NCI-H2227 (cell line): ENCODE measurements at regions not wholly inside any gene's neighbourhood (a gene's known extent, or its start where the extent isn't known, plus 50 kb on each side); places are given as distances from the start of the nearest gene placed in this dataset.
A peak's percentile ranks its signal among the peaks of the same experiment; 100 is the strongest.

Experiments used
- DNase-seq: peaks from one replicate; lab custom pipeline; 2025; ENCODE audit not compliant: unreplicated experiment; lab: John Stamatoyannopoulos, UW

GRCh38 chr11:90407350-90407749 is 184.5 kb upstream of the CHORDC1 start:
- DNase-seq = no peak

DNA sequence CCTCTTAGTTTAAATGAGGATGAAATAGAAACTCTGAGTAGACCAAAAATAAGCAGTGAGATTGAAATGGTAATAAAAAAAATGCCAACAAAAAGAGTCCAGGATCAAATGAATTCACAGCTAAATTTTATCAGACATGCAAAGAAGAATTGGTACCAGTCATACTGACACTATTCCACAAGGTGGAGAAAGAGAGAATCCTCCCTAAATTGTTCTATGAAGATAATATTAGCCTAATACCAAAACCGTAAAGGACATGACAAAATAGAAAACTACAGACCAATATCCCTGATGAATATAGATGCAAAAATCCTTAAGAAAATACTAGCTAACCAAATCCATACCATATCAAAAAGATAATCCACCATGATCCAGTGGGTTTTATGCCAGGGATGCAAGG is 169.8 kb upstream of the CHORDC1 start:
- no peak for DNase-seq

DNA sequence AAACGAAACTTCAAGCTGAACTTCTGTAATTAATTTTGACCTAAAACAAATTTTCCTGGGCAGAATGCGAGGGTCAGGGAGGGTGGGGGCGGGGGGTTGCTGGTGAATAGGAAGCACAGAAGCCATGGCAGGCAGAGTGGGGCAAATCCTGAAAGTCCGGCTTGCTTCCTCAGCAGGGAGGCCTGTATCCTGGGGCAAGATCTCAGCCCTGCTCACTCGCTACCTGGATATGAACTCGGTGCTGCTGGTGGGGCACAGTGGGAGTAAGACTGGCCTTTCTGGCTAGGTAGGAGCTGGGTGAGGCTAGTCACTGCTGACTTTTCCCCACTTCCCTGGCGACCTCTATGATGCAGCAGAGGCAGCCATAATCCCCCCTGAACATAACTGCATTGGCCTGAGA is 168.9 kb upstream of the CHORDC1 start:
- no peak for DNase-seq

- DNase-seq = no peak
Measured at GRCh38 chr11:90380206-90380605, 157.4 kb upstream of the CHORDC1 start.

DNA sequence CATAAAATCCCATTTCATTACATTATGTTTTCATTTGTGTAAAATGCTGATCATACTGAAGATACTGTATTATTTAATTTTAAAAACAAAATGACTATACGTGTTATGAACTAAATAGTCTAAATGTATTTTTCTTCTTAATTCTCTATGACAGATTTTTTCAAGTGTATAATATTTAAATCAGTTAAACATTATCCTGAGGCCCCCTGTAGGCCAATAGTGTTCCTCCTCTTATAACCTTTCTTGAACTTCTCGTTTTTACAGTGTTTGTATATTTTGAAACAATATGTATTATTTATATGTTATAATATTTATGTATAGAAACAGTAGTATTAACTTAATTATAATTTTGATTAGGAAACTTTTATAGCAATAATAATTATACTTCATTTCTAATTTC is 151.1 kb upstream of the CHORDC1 start:
- no peak for DNase-seq

DNA sequence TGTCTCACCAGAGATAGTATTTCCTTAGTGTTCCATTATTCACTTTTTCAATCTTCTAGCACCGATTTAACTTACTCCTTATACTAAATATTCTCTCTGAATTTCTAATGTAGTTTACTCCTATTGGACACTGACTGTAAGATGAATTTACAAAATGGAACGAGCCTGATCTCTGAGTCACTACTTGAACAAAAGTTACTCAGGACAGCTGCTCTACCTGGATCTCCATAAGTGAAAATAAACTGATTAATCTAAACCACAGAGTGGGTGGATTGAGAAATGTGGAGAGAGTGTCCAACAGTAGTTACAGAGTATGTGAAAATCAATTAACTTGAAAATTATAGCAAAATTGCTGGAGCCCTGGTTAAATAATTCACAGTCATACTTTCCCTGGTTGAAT is 141.7 kb upstream of the CHORDC1 start:
- no peak for DNase-seq

- no peak for DNase-seq
Measured at GRCh38 chr11:90363739-90364138, 140.9 kb upstream of the CHORDC1 start.

DNA sequence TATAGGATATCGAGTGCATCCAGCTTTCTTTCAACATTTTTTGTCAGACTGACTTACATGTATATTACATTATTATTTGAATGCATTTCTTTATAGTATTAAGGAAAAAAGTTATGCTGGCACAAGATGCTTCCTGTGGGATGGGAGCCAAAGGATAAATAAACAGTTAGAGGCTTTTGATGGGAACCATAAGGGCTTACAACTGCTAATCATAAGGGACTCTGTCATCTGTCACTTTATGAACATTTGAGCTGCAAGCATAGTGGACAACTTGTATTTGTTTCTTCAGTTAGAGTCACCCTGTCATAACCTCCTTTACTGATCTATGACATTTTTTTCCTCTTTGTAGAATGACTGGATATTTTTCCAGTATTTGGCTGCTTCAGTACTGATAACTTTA is 132.4 kb upstream of the CHORDC1 start:
- no peak for DNase-seq

DNA sequence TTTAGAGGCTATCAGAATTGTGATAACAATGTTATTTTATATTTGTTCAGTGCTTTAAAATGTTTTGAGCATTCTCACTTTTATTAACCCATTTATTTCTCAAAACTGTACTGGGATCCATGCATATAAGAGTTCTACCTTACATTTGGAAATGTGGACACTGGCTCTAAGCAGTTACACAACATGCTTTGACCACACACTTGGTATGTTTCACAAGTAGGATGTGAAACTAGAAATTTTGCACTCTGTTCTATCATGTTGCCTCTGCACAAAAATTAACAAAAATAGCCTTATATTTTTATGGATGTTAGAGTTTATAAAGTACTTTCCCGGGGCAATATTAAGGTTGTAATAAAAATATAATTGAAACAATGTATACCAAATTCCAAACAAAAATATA is 126.9 kb upstream of the CHORDC1 start:
- DNase-seq = no peak

DNA sequence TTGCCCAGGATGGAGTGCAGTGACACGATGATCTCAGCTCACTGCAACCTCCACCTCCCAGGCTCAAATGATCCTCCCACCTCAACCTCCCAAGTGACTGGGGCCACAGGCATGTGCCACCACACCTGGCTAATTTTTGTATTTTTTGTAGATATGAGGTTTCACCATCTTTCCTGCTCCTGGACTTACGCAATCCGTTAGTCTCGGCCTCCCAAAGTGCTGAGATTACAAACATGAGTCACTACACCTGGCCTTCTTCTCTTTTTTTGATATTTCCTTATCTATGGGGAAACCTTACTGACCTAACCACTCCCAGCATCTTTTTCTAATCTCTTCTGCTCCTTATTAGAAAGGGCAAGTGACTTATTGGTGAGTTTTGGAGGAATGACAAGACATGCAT is 121.7 kb upstream of the CHORDC1 start:
- DNase-seq = no peak

GRCh38 chr11:90343673-90344072 is 120.8 kb upstream of the CHORDC1 start:
- DNase-seq = no peak

DNA sequence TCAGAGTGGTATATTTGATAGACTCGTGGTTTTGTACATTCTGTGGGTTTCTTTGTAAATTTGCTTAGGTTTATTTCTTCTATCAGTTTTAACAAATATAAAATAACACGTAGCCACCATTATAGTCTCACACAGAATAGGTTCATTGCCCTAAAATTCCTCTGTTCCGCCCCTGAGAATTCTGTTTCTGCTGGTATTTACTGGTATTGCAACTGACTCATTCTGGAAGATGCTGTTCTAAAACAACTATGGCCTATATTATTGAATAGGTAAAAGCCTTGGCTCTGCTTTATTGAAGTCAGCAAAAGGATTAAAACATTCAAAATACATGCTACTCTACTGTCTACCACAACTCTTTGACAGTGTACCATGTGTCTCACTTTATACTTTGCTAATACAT is 119.1 kb upstream of the CHORDC1 start:
- DNase-seq = no peak

GRCh38 chr11:90332415-90332814 is 109.6 kb upstream of the CHORDC1 start:
- no peak for DNase-seq

DNA sequence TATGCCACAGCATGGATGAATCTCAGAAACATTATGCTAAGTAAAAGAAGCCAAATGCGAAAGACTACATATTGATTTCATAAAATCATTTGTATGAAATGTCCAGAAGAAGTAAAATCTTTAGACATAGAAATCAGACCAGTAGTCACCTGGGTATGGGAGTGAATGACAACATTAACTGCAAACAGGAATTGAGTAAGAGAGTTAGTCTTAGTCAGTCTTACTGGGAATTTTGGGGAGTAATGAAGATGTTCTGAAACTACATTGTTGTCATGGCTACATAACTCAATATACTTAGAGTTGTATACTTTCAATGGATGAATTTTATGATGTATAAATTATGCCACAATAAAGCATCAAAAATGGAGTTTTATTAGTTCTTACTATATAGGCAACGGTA is 107.8 kb upstream of the CHORDC1 start:
- no peak for DNase-seq

- no peak for DNase-seq
Measured at GRCh38 chr11:90329043-90329442, 106.2 kb upstream of the CHORDC1 start.

GRCh38 chr11:90326647-90327046 is 103.8 kb upstream of the CHORDC1 start:
- DNase-seq = no peak

- DNase-seq = no peak
Measured at GRCh38 chr11:90323289-90323688, 100.4 kb upstream of the CHORDC1 start.

DNA sequence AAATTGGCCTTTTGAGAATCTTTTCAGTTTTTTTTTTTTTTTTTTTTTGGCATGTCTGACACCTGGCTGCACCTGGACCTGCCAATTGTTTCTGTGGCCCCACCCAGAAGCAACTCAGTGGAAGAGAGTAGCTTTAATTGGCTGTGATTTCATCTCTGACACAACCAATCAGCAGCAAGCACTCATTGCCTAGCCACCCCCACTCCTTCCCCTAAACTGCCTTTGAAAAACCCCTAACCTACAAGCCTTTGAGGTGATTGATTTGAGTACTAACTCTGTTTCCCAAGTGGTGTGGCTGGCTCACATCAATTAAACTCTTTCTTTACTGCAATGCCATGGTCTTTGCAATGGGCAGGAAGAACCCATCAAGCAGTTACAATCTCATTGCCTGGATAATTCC is 98.2 kb upstream of the CHORDC1 start:
- DNase-seq = no peak

DNA sequence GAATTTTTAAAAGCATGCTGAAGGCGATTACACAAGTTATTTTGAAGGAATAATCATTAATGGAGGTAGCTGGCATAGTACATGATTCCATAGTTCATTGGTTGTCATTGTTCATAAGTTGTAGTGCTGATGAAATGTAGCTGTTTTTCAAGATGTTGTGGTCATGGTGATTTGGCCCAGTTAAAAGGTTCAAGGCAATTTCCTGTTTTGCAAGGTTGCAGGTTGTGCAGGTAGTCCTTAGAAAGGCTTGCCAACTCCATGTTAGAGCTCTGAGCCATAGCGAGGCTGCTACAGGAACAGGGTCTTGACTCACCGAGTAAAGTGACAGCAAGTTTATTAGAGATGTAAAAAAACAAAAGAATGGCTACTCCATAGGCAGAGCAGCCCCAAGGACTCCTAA is 95.8 kb upstream of the CHORDC1 start:
- DNase-seq = no peak

DNA sequence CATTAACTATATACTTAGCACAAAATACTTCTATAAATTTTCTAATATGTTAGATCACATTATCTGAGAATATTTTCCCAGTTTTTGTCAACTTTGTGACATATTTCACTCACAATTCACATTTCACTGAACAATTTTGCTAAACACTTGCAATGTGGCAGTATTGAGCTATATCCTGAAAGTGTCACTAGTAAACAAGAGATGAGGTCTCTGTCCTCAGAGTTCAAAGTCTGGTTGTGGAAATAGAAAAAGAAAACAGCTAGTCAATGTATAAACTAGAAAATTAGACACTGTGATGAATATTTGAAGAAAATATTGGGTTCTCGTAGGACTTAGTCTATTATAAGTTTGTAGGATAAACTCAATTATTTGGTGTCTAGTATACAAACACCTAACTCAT is 87.4 kb upstream of the CHORDC1 start:
- no peak for DNase-seq

GRCh38 chr11:90309693-90310092 is 86.8 kb upstream of the CHORDC1 start:
- DNase-seq = no peak

- DNase-seq = no peak
Measured at GRCh38 chr11:90294526-90294925, 71.7 kb upstream of the CHORDC1 start.

DNA sequence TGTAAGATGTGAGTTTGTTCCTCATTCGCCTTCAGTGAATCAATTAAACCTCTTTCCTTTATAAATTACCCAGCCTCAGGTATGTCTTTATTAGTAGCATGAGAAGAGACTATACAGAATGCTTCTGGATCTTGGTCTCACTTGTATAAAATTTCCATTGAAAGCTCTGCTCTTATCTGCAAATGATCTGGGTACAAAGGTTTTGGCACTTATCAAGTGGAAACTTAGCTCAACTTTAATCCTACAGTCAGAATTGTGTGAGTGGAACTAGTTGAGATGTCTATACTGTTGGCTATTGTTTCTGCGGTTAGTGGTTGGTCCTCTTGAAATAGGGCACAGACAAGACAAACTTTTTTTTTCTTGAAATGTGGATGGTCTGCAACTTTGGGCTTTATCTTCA is 71.2 kb upstream of the CHORDC1 start:
- no peak for DNase-seq

DNA sequence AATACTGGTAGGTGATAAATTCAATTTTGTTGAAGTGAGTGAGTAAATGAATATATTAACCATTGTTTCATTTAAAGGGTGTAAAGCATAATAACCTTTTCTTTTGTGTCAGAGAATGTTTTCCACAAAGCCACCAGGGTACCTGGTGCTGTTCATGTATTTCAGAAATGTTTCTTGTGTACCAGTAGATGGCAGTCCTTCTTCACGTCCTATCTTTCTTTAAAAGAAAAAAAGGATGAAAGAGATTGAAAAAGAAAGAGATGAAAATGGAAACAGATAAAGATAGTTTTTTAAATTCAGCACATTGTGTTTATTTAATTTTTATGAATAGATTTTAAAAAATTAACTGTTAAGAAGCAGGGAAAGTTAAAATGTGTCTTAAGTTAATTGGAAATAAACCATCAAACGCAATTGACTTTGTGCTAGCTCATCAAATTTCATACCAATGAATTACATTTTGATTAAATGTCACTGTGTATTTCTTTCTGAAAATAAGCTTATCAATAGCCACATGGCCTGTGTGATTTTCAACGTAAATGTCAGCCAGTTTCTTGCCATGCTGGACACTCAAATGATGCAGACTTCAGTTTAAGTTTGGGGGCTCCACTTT is 65.5 kb upstream of the CHORDC1 start:
- peak; percentile 5 for DNase-seq
